NCI-H2081 treated with DMSO at 0.1 percent for 48 hours (cell line): ENCODE measurements at regions not wholly inside any gene's neighbourhood (a gene's known extent, or its start where the extent isn't known, plus 50 kb on each side); places are given as distances from the start of the nearest gene placed in this dataset.
A peak's percentile ranks its signal among the peaks of the same experiment; 100 is the strongest.
"Not testable (repeated sequence)": the region's sequence is repeated elsewhere in the genome, so short reads cannot be mapped to it uniquely, and the experiment has no call there.

ENCODE experiments used
- DNase-seq: peaks from one replicate; lab custom pipeline; 2025; lab: John Stamatoyannopoulos, UW

- DNase-seq: no peak
Measured at GRCh38 chr16:62764572-62764971, 728.3 kb upstream of the CDH8 start.

GRCh38 chr16:62760398-62760797 lies 724.2 kb upstream of the CDH8 start:
- no peak for DNase-seq

- no peak for DNase-seq
Measured at GRCh38 chr16:62755938-62756337, 719.7 kb upstream of the CDH8 start.

GRCh38 chr16:62752854-62753253 lies 716.6 kb upstream of the CDH8 start:
- peak; percentile 28 for DNase-seq

GRCh38 chr16:62751218-62751617 lies 715.0 kb upstream of the CDH8 start:
- no peak for DNase-seq

GRCh38 chr16:62741692-62742091 lies 705.5 kb upstream of the CDH8 start:
- DNase-seq: no peak

GRCh38 chr16:62738666-62739460 lies 702.6 kb upstream of the CDH8 start:
- DNase-seq: no peak

- no peak for DNase-seq
Measured at GRCh38 chr16:62732092-62732491, 695.9 kb upstream of the CDH8 start.

GRCh38 chr16:62724670-62725269 lies 688.5 kb upstream of the CDH8 start:
- not testable (repeated sequence) for DNase-seq

GRCh38 chr16:62720651-62721050 lies 684.4 kb upstream of the CDH8 start:
- DNase-seq: no peak

GRCh38 chr16:62717026-62717425 lies 680.8 kb upstream of the CDH8 start:
- DNase-seq: no peak

GRCh38 chr16:62715701-62716100 lies 679.5 kb upstream of the CDH8 start:
- no peak for DNase-seq

- DNase-seq: no peak
Measured at GRCh38 chr16:62712566-62712965, 676.3 kb upstream of the CDH8 start.

- DNase-seq: no peak
Measured at GRCh38 chr16:62711797-62712196, 675.6 kb upstream of the CDH8 start.

GRCh38 chr16:62709794-62710193 lies 673.6 kb upstream of the CDH8 start:
- no peak for DNase-seq

GRCh38 chr16:62701426-62701825 lies 665.2 kb upstream of the CDH8 start:
- no peak for DNase-seq

- no peak for DNase-seq
Measured at GRCh38 chr16:62700426-62701294, 664.4 kb upstream of the CDH8 start.

GRCh38 chr16:62692685-62693084 lies 656.4 kb upstream of the CDH8 start:
- DNase-seq: no peak

GRCh38 chr16:62681819-62682218 lies 645.6 kb upstream of the CDH8 start:
- no peak for DNase-seq

- DNase-seq: no peak
Measured at GRCh38 chr16:62678796-62679195, 642.6 kb upstream of the CDH8 start.

- no peak for DNase-seq
Measured at GRCh38 chr16:62676306-62676705, 640.1 kb upstream of the CDH8 start.

- DNase-seq: no peak
Measured at GRCh38 chr16:62665269-62665668, 629.0 kb upstream of the CDH8 start.

GRCh38 chr16:62664566-62664965 lies 628.3 kb upstream of the CDH8 start:
- no peak for DNase-seq
